ENCODE measurements at regions not wholly inside any gene's neighbourhood (a gene's known extent, or its start where the extent isn't known, plus 50 kb on each side); places are given as distances from the start of the nearest gene placed in this dataset.

GRCh38 chr6:137734005-137734874 is 132.8 kb upstream of the TNFAIP3 start:
- no peak for DNase-seq (ENCODE audit: low read depth, low spot score)

DNA sequence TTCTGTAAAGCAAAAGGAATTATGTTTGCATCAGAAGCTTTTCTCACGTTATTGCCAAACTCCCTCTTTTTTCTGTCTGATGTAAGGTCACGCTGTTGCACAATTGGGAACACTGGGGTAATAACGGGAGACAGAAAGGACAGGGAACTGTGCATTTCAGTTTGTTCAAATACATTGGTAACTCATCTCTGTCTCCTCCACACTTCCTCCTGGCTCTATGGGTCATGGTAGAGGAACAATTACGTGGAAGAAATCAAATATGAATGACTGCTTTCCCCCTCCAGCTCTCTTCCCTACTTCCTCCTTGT is 132.2 kb upstream of the TNFAIP3 start:
- DNase-seq (ENCODE audit: low read depth, low spot score) = no peak

DNA sequence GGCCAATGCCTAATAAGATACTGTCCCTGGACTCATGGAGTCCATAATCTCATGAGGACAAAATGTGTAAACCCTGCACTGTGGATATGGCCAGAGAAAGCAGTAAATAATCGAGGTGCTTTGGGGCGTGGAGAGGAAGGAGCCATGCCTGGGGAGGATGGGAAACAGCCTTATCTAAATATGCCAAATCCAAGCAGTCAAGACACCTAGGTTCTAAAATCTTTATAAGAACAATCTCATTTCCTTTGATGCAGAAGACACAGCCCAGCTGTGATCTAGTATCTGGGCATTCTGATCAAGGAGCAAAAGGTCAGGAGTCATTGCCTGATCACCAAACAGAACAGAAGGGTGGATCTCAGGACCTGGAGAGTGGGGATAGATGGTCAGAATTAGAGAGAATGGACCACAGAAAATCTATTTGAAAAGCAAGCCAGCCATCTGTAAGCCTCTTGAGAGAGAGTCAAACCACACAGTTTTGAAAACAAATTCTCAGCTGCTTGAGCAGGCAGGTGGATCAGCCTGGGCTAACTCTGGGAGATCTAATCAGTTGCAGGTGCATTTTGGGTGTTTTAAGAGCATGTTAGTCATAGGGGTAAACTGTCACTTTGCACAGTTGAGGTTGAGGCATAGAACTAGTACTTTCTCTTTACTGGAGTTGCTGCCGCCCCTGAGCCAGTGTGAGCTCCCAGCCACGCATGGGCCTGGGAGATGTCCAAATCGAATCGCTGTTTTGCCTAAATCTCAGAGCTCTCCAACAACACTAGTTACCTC is 130.8 kb upstream of the TNFAIP3 start:
- DNase-seq (ENCODE audit: low read depth, low spot score) = peak; percentile 17

GRCh38 chr6:137736911-137737310 is 130.1 kb upstream of the TNFAIP3 start:
- DNase-seq (ENCODE audit: low read depth, low spot score) = no peak

- DNase-seq (ENCODE audit: low read depth, low spot score) = no peak
Observed at GRCh38 chr6:137737836-137738596, 129.0 kb upstream of the TNFAIP3 start.

- DNase-seq (ENCODE audit: low read depth, low spot score) = no peak
Observed at GRCh38 chr6:137738931-137739504, 128.0 kb upstream of the TNFAIP3 start.

DNA sequence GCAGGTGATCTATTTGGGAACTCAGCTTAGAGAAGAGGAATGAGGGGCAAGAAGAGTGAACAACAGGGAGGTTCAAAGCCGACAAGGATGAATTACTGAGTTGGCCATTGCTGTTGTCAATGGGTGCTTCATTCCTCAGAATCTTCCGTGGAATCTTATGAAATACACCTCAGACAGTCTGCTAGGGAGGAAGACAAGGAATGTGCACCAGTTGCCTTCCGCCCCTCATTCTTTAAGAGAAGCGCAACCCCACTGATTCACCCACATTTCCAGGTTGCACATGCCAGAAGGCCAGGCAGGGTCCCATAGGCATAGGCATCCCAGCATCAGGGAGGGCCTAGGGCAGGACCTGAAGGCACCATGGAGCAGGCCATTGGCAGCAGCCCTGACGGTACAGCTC is 127.5 kb upstream of the TNFAIP3 start:
- DNase-seq (ENCODE audit: low read depth, low spot score) = no peak

- DNase-seq (ENCODE audit: low read depth, low spot score) = no peak
Observed at GRCh38 chr6:137740091-137740755, 126.8 kb upstream of the TNFAIP3 start.

GRCh38 chr6:137740967-137741761 is 125.9 kb upstream of the TNFAIP3 start:
- no peak for DNase-seq (ENCODE audit: low read depth, low spot score)

GRCh38 chr6:137743493-137743892 is 123.6 kb upstream of the TNFAIP3 start:
- DNase-seq (ENCODE audit: low read depth, low spot score) = no peak

DNA sequence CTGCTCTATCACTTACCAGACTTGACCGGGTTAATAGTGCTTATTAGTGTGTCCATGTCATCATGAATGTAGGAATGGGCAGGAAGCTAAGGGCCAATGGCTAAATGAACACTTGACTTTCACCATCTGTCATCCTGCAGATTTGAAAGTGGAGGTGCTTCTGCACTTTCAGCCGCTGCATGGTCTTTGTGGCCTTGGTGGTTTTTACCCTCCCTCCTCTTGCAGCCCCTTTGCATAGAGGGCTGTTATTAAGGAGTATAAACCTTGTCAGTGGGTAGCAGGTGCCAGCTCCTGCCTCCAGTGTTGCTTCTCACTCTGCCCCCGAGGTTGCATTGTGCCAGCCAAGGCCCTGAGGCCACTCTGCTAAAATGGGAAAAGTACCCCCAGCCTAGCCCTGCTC is 122.2 kb upstream of the TNFAIP3 start:
- no peak for DNase-seq (ENCODE audit: low read depth, low spot score)

DNA sequence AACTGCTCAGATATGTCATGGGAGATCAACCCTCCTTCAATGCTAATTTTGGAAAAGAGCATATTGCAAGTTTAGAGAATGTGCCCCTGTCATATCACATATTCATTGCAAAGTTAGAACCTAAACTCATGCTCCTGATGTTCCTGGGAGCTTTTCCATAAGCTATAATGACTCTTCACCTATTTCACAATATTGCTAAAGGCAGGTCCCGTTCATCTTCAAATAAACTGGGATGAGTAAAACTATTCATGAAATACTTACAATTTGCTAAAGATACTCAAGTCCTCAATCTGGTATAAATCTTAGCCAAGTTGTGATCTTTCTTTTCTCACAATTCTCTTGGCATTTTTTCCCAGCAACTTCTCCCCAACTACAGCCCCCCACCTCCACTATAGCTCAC is 121.7 kb upstream of the TNFAIP3 start:
- DNase-seq (ENCODE audit: low read depth, low spot score) = no peak

DNA sequence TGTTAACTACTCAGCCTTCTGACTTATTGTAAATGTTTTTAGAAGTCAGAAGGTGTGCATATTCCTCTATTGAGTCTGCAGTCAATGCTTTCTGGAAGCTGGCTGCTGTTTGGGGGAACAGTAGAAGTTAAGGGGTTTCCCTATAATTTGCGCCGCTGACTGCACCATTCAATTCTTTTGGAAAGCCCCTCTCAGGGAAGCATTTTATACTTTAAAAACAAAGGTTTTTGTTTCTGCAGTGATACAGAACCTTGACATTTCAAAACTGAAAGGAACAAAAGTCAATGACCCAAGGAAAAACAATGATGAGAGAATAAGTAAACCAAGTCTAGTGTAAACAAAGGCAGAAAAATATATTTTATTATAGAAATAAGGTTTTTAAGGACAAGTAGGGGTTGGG is 120.8 kb upstream of the TNFAIP3 start:
- DNase-seq (ENCODE audit: low read depth, low spot score) = no peak

DNA sequence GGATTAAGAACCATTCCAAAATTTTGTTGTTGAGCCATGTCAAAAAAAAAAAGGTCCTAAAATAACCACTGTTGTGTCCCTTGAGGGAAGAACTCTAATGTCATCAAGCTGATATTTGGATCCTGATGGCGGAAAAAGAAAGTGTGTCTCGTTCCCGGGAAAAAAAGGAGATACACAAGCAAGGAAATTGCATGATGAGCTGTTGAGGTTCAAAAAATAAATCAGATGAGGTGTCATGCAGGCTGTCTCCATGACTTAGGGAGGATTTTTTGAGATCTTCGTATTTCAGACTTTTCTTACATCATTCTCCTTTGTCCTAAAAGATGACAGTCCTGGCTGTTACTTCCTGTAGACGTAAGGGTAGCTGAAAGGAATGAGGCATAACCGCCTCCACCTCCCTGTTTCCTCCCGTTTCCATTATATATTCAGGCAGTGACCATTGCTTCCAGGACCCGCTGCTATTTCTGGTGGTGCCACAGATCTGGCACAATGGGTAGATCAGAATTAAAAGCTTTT is 117.3 kb upstream of the TNFAIP3 start:
- no peak for DNase-seq (ENCODE audit: low read depth, low spot score)

DNA sequence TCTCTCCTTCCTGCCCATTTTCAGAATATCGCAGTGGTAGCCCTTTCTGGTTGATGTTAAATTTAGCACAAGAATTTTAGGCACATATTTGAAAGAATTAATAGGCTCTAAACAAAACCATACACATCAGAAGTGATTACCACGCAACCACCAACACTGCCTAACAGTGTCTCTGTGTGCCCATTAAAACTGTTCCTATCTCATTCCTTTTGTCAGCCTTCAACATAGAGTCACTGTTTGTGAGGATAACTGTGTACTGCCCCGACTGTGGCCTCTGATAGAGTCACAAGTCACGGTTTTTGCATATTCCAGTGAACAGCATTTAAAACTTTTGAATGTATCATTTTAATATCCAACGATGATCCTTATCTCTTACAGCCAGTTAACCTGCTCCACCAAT is 116.8 kb upstream of the TNFAIP3 start:
- DNase-seq (ENCODE audit: low read depth, low spot score) = no peak

- no peak for DNase-seq (ENCODE audit: low read depth, low spot score)
Observed at GRCh38 chr6:137751768-137752560, 115.1 kb upstream of the TNFAIP3 start.

GRCh38 chr6:137754366-137754765 is 112.7 kb upstream of the TNFAIP3 start:
- no peak for DNase-seq (ENCODE audit: low read depth, low spot score)

DNA sequence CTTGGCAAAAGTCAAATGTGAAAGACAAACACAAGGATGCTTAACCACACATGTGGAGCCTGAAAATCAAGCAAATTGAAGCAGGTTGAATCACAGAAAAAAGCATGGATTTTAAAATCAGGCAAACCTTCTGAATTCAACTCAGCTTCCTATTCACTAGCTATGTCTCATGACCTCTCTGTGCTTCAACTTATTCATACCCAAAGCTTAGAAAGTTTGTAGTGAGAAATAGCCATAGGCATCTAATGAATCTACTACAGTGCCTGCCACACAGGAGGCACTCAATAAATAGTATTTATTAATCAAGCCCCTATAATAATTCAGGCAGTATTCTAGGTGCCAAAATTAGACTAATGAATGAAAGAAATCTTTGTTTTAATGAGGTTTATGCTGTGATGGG is 112.2 kb upstream of the TNFAIP3 start:
- no peak for DNase-seq (ENCODE audit: low read depth, low spot score)

DNA sequence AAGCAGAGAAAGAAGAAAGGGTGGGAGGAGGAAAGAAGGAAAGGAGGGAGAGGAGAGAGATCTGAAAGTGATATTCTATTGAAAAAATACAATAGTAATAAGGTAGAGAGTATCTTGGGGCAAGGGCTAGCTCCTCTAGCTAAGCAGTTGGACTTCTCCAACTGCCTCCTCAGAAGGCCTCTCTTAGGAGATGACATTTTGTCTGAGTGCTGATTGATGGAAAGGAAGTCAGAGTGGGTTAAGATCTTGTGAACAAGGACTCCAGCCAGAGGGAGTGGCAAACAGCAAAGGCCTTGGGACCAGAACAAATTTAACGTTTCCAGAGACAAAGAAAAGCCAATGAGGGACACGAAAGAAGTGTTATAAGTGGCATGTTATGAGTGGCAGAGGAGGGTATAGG is 111.8 kb upstream of the TNFAIP3 start:
- no peak for DNase-seq (ENCODE audit: low read depth, low spot score)

GRCh38 chr6:137756788-137757187 is 110.3 kb upstream of the TNFAIP3 start:
- DNase-seq (ENCODE audit: low read depth, low spot score) = no peak
